HL-60/S4 (cell line): ENCODE measurements at regions not wholly inside any gene's neighbourhood (a gene's known extent, or its start where the extent isn't known, plus 50 kb on each side); places are given as distances from the start of the nearest gene placed in this dataset.
"Not testable (repeated sequence)": the region's sequence is repeated elsewhere in the genome, so short reads cannot be mapped to it uniquely, and the experiment has no call there.

Source experiments
- in situ Hi-C: fragments of 300-500 bp; cut with MboI; formaldehyde crosslinking; loops from 2 replicates; pipeline ENCODE4 v1.14.3; 2022; ENCODE audit warnings: low sequenced_read_pairs

- in situ Hi-C loops, result no loop called here
Observed at GRCh38 chr2:173711816-173712215, 253.4 kb downstream of the SP3 start.

DNA sequence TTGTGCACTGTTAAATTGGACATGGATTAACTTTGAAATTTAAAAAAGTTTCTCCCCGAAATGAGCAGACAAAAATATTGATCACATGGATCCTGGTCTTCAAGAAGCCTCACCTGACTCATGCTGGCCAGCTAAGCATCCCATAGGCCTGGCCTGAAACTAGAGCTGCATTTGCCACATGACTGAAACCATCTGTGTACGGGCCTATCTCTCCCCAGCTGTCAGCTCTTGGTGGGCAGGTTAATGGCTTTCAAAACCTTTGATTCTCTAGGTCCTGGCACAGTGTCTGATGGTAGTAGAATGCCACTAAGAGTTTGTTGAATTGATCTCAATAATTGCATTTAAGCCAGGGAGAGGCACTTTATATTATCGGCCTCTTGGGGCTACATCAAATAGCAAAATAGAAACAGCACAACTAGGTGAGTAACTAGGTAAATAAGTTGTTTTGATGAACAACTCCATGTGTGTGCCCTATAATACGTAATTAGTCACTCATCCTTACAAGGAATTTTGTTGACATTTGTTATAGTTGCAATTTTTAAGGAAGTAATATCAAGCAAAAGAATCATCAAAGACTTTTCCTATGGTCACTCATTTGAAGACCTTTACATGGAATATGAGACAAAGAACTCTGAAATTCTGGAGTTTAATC is 251.1 kb downstream of the SP3 start:
- in situ Hi-C loops, result no loop called here

DNA sequence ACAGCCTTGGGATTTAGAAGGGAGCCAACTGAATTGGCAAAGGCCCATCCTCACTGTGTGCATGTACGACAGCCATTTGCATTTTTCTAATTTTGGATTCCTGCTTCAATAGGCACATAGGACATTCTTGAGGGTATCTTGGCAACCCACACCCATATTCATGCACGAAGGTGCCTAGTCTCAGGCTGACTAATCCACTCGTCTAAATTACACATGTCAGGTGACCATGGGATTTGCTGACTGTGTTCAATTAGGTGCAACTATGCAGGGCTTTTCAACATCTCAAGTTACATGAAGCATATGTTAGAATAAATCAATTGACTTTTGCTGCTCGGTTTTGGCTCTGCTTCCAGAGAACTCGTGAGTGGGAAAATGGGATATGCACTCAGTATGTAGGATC is 249.7 kb downstream of the SP3 start:
- in situ Hi-C loops, result no loop called here

DNA sequence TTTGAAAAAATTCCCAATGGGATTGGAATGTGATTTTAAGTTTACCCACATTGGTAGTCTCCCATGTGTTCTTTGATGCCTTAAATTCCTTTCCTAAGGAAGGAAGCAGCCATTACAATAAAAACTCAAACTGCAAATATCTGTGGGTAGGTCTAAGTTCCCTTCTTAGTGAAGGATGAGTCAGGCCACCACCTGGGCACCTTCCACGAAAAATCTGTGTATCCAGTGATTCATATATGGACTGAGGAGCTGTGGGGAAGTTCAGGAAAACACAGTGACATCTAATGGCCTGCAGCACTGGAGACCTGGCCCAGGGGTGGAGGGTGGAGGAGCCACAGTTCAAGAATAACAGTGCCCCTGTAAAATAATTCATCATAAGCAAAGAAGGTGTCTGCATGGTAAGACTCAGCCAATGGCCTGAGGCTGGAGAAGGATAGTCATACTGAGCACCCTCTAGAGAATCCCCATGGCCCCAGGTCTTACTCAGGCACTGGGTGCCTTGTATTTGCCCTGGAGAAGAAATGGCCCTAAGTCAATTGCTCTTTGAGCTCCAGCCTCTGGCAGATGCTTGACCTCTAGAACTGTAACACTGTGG is 248.6 kb downstream of the SP3 start:
- in situ Hi-C loops, result no loop called here

GRCh38 chr2:173719471-173719870 is 245.7 kb downstream of the SP3 start:
- in situ Hi-C loops, result no loop called here

DNA sequence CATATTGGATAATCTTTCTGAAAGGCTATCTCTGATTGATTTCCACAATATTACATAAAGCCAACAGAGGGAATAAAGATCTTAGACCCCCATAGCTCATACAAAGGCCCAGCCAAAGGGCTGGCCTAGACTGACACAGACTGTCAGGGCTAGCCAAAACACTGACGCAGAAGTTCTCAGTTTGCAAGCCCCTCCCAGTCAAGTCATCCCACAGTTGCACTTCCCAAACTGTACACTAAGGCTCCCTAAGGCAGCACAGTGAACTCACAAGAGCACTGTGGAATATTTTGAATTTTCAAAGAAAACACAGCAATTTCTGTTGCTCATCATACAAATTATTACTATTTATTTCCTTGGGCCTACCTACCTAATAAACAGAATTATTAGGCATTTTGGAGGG is 244.9 kb downstream of the SP3 start:
- in situ Hi-C loops, result no loop called here

DNA sequence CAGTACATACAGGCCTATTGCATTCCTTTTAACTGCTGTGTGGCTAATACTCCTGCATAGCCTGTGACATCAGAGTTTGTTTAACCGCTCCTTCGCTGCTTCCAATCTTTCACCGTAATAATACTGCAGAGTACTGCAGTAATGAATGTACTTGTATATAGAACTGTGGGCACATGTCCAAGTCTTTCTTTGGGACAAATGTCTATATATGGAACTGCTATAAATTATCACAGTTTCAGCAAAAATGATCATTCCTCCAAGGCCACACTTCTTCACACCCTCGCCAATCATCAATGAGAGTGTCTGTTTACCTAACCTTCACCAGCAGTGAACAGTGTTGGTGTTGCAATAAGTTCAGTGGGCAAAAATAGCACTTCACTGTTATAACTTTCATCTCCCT is 230.4 kb downstream of the SP3 start:
- in situ Hi-C loops, result no loop called here

GRCh38 chr2:173737954-173738575 is 227.1 kb downstream of the SP3 start:
- in situ Hi-C loops, result not testable (repeated sequence)

- in situ Hi-C loops, result no loop called here
Observed at GRCh38 chr2:173739006-173739405, 226.2 kb downstream of the SP3 start.

- in situ Hi-C loops, result no loop called here
Observed at GRCh38 chr2:173740639-173741038, 224.5 kb downstream of the SP3 start.

- in situ Hi-C loops, result no loop called here
Observed at GRCh38 chr2:173741759-173742158, 223.4 kb downstream of the SP3 start.

GRCh38 chr2:173747035-173747434 is 218.1 kb downstream of the SP3 start:
- in situ Hi-C loops, result no loop called here

DNA sequence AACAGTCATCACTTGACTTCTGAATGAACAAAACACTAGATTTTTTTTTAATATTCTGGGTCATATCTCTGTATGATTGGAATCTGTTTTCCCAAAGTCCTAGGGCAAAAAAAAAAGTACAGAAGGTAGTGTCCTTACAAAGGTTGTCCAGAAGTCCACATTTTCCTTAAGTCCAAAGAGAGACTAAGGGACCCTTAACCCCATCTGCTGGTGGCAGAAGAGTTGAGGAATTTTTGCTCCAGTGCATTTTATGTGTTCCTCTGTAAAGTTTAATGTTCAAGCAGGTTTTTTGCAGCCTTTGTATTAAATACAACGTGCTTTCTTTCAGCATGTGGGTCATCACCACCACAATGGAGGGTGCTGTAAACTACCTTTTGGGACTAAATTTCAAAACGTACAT is 215.9 kb downstream of the SP3 start:
- in situ Hi-C loops, result no loop called here

- in situ Hi-C loops, result no loop called here
Observed at GRCh38 chr2:173750353-173750801, 214.8 kb downstream of the SP3 start.

- in situ Hi-C loops, result no loop called here
Observed at GRCh38 chr2:173750831-173751230, 214.3 kb downstream of the SP3 start.

- in situ Hi-C loops, result no loop called here
Observed at GRCh38 chr2:173751245-173751975, 213.8 kb downstream of the SP3 start.

- in situ Hi-C loops, result no loop called here
Observed at GRCh38 chr2:173752152-173752551, 213.0 kb downstream of the SP3 start.

DNA sequence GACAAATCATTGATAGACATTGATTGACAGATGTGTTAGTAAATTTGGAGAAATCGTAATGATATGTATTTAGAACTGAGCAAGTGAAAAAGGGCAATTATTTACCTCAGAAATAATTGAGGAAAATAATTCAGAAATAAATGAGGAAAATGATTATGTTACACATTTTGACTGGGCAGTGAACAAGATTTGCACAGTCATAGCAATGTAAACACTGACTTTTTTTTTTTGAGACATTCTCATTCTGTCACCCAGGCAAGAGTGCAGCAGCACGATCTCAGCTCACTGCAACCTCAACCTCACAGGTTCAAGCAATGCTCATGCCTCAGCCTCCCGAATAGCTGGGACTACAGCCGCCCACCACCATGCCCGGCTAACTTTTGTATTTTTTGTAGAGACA is 211.7 kb downstream of the SP3 start:
- in situ Hi-C loops, result no loop called here

DNA sequence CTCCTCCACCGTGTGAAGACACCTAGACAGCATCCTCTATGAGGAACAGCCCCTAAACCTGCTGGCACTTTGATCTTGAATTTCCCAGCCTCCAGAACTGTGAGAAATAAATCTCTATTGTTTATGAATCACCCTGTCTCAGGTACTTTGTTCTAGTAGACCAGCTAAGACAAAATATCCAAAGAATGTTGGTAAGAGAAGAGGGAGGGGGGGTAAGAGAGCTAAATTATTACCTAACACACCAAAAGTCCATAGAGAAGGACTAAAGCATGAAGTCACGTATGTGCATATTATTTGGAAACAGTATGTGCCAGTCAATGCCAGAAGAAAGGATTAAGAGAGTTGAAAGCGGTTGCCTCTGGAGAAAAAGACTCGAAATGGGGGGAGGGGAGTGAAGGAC is 211.0 kb downstream of the SP3 start:
- in situ Hi-C loops, result no loop called here

DNA sequence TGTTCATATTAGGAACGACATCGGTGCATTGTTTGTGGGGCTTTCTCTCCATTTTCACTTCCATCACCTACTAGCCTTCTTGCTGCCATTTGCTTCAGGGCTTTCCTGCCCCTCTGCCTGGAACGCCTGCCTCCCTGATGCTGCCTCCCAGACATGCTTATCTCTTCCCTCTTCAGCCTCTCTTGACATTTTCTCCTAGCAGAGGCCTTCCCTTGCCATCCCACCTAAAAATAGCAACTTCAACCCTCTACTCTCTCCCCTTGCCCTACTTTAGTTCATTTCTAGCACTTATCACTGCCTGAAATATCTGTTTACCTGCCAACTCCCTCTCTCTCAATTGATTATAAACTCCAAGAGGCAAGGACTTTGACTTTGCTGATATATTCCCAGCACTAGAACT is 210.3 kb downstream of the SP3 start:
- in situ Hi-C loops, result no loop called here

- in situ Hi-C loops, result no loop called here
Observed at GRCh38 chr2:173755798-173756197, 209.4 kb downstream of the SP3 start.

DNA sequence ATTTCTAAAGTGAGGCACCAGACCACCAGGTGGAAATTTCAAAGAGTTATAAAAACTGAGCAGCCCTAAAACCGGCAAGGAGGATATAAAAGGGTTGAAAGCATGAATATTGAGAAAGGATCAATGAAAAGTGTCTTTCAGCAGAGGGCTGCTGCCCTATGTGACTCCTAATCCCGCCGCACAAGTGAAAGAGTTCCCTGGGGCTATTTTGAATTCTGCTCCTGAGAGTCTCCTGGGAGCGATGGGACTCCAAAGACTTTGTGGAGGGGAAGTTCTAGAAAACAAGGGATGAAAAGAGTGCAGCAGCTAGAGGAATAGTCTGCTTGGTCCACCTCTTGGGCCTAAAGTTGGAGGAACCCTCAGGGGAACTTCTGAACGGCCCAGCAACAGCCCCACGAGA is 205.2 kb downstream of the SP3 start:
- in situ Hi-C loops, result no loop called here
